ENCODE measurements at regions not wholly inside any gene's neighbourhood (a gene's known extent, or its start where the extent isn't known, plus 50 kb on each side); places are given as distances from the start of the nearest gene placed in this dataset.

DNA sequence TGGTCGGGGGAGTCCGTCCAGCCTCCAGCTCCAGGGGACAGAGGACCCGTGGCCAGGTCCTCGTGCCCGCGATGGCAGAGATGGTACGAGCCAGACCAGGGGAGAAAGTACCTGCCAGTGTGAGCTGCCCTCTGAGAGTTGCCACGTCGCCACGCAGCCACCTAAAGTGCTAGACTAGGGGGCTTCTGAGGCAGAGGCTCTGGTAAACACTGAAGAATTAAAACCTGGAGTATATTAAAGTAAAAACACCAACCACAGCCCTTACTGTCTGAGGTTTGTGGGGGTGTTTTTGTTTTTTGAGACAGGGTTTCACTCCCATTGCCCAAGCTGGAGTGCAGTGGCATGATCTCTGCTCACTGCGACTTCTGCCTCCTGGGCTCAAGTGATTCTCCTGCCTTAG, 60.1 kb upstream of the SORCS2 start:
- DNase-seq (ENCODE audit: low read depth, low spot score): no peak
- TF ChIP-seq, protein P1, sequence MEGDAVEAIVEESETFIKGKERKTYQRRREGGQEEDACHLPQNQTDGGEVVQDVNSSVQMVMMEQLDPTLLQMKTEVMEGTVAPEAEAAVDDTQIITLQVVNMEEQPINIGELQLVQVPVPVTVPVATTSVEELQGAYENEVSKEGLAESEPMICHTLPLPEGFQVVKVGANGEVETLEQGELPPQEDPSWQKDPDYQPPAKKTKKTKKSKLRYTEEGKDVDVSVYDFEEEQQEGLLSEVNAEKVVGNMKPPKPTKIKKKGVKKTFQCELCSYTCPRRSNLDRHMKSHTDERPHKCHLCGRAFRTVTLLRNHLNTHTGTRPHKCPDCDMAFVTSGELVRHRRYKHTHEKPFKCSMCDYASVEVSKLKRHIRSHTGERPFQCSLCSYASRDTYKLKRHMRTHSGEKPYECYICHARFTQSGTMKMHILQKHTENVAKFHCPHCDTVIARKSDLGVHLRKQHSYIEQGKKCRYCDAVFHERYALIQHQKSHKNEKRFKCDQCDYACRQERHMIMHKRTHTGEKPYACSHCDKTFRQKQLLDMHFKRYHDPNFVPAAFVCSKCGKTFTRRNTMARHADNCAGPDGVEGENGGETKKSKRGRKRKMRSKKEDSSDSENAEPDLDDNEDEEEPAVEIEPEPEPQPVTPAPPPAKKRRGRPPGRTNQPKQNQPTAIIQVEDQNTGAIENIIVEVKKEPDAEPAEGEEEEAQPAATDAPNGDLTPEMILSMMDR (IDR thresholded peaks at IDR 0.05; ENCODE audit: low read depth, low read length): no peak
- in situ Hi-C loops (cut with HindIII; ENCODE audit: low sequenced_read_pairs): no loop called here
- no peak overlapping the region for H3K4me3 ChIP-seq (ENCODE audit: low read depth, low read length)

DNA sequence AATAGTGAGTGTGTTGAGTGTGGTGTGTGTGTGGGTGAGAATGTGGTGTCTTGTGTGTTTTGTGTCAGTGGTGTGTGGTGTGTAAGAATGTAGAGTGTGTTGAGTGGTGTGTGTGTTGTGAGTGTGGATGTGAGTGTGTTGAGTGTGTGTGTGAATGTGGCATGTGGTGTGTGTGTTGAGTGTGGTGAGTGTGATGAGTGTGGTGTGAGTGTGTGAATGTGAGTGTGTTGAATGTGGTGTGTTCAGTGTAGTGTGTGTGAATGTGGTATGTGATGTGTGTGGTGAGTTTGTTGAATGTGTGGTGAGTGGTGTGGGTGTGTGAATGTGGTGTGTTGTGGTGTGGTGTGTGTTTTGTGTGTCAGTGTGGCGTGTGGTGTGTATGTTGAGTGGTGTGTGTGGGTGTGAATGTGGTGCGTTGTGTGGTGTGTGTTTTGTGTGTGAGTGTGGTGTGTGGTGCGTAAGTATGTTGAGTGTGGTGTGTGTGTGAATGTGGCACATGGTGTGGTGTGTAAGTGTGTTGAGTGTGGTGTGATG, 60.8 kb upstream of the SORCS2 start:
- TF ChIP-seq, protein P1 (IDR thresholded peaks at IDR 0.05; ENCODE audit: low read depth, low read length): no peak
- DNase-seq (ENCODE audit: low read depth, low spot score): no peak
- H3K4me3 ChIP-seq (ENCODE audit: low read depth, low read length): no peak overlapping the region
- in situ Hi-C loops (cut with HindIII; ENCODE audit: low sequenced_read_pairs): no loop called here

DNA sequence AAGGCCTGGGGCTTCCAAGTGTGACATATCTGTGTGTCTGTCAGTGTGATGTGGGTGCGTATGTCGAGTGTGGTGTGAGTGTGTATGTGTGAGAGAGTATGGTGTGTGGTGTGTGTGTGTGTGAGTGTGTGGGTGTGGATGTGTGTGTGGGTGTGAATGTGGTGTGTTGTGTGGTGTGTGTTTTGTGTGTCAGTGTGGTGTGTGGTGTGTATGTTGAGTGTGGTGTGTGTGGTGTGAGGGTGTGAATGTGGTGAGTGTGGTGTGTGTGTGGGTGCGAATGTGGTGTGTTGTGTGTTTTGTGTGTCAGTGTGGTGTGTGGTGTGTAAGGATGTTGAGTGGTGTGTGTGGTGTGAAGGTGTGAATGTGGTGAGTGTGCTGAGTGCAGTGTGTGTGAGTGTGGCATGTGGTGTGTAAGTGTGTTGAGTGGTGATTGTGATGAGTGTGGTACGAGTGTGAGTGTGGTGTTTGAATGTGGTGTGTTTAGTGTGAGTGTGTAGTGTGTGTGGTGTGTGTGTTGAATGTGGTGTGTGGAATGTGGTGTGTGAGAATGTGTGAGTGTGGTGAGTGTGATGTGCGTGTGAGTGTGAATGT, 61.6 kb upstream of the SORCS2 start:
- in situ Hi-C loops (cut with HindIII; ENCODE audit: low sequenced_read_pairs): no loop called here
- H3K4me3 ChIP-seq (ENCODE audit: low read depth, low read length): no peak overlapping the region
- no peak for DNase-seq (ENCODE audit: low read depth, low spot score)
- TF ChIP-seq, protein P1 (IDR thresholded peaks at IDR 0.05; ENCODE audit: low read depth, low read length): no peak

DNA sequence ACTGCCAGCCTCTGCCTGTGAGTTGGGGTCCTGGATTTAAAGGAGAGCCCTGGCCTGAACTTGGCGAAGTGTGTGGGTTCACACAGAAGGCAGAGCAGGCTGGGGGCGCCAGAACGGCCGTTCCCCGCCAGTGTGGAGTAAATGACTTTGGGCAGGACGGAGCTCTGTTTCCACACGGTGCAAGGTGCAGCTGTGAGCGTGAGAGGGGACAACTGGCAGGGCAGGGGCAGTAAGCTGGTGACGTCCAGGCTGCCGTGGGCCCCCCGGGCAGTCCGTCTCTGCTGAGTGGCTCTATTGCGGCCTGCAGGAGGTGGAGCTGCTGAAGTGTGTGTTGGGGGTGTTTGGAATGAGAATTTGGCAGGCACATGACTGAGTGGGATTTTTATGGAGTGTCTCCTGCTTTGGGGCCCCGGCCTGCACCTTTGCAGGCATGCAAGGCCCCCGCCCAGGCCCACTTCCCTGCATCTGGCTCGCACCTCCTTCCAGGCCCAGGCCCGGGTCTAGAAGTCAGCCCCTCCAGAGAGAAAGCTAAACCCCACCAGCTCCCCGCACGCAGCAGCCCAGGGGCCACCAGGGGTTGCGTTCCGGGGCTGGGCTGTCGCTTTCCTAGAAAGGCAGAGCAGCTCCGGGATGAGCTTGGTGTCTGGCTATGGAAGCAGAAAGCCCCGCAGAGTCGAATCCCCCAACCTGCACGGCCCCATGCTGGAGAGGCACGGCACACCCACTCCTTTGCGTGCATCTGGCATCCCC, 62.2 kb upstream of the GRPEL1 start:
- in situ Hi-C loops (cut with HindIII; ENCODE audit: low sequenced_read_pairs): no loop called here
- TF ChIP-seq, protein P1 (IDR thresholded peaks at IDR 0.05; ENCODE audit: low read depth, low read length): no peak
- DNase-seq (ENCODE audit: low read depth, low spot score): no peak
- no peak overlapping the region for H3K4me3 ChIP-seq (ENCODE audit: low read depth, low read length)

DNA sequence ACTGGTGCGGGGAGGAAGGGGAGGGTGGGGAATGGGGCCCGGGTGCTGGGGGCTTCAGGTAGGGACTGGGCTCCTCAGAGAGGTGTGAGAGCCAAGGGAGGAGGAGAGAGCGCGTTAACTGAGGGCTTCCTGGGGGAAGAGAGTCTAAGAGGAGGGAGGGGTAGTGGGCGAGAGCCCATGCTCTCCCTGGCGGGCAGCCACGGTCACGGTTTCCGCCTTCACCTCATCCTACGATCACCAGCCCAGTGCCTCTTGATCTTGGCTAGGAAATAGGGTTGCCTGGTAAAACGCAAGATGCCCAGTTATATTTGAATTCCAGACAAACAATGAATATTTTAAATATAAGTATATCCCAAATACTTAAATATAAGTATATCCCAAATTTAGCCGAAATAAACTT, 60.8 kb upstream of the GRPEL1 start:
- in situ Hi-C loops (cut with HindIII; ENCODE audit: low sequenced_read_pairs): no loop called here
- DNase-seq (ENCODE audit: low read depth, low spot score): no peak
- TF ChIP-seq, protein P1 (IDR thresholded peaks at IDR 0.05; ENCODE audit: low read depth, low read length): no peak
- H3K4me3 ChIP-seq (ENCODE audit: low read depth, low read length): no peak overlapping the region

DNA sequence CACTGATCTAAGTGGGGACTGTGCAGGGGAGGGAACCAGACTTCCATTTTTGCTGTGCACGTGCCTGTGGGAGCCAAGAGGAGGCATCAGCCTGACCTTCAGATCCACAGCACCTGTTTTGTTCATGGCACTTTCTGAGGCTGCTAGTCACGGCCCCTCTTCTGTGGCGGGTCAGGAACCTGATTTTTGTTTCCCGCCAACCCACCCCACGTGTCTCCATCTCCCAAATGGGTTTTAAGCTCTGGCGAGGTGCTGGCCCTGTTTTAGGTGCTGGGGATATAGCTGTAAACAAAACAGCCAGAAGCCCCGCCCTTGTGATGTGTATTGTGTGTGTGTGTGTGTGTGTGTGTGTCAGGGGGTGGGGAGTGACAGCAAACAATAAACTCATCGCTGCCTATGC, 60.4 kb upstream of the GRPEL1 start:
- in situ Hi-C loops (cut with HindIII; ENCODE audit: low sequenced_read_pairs): no loop called here
- no peak for DNase-seq (ENCODE audit: low read depth, low spot score)
- TF ChIP-seq, protein P1 (IDR thresholded peaks at IDR 0.05; ENCODE audit: low read depth, low read length): no peak
- no peak overlapping the region for H3K4me3 ChIP-seq (ENCODE audit: low read depth, low read length)

All from astrocyte of the spinal cord (primary cell).